Muscle layer of colon (tissue), 2 donors: ENCODE measurements at regions not wholly inside any gene's neighbourhood (a gene's known extent, or its start where the extent isn't known, plus 50 kb on each side); places are given as distances from the start of the nearest gene placed in this dataset.
A peak's percentile ranks its signal among the peaks of the same experiment; 100 is the strongest.

Experiments
- H3K27ac ChIP-seq: one replicate; pipeline ENCODE4 v1.7.0; 2013; ENCODE audit warnings: low read depth, mild to moderate bottlenecking, low read length, moderate library complexity
- H3K27me3 ChIP-seq, 2 donors: one replicate each; pipeline ENCODE4 v1.7.0; 2013; ENCODE audit warnings: low read length in 2 of 2, mild to moderate bottlenecking in 2 of 2; ENCODE audit not compliant: insufficient read depth in 2 of 2, control insufficient read depth in 1 of 2
- H3K36me3 ChIP-seq: one replicate; pipeline ENCODE4 v1.7.0; 2013; ENCODE audit warnings: mild to moderate bottlenecking, low read length; ENCODE audit not compliant: insufficient read depth
- H3K4me1 ChIP-seq: one replicate; pipeline ENCODE4 v1.7.0; 2013; ENCODE audit warnings: mild to moderate bottlenecking, low read length; ENCODE audit not compliant: insufficient read depth
- H3K4me3 ChIP-seq, 2 donors: one replicate each; pipeline ENCODE4 v1.7.0; 2013; ENCODE audit warnings: low read length in 2 of 2, low read depth in 1 of 2, mild to moderate bottlenecking in 1 of 2, moderate library complexity in 1 of 2
- H3K9ac ChIP-seq: one replicate; pipeline ENCODE4 v1.7.0; 2013; ENCODE audit warnings: low read length
- H3K9me3 ChIP-seq: one replicate; pipeline ENCODE4 v1.7.0; 2013; ENCODE audit warnings: mild to moderate bottlenecking, low read length
- donor health status: abdominal sarcoma.
- donor health status: Adenocarcinoma of cecum.

DNA sequence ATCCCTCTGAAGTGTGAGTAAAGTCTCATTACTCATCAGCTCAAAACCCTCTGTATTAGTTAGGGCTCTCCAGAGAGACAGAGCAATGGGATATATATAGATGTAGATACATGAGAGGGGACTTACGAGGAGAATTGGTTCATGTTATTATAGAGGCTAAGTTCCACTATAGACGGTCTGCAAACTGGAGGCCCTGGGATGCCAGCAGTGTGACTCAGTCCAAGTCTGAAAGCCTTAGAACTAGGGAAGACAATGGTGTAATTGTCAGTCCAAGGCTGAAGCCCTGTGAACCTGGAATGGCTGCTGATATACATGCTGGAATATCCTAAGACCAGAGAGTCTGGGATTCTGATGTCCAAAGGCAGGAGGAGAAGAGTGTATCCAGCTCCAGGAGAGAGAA, 57.3 kb upstream of the CEP83 start:
- no peak overlapping the region for H3K27ac ChIP-seq
- H3K36me3 ChIP-seq, result no peaks in the 10 kb centered on the region
- no peak overlapping the region for H3K4me3 ChIP-seq
- H3K4me1 ChIP-seq, result peaks cover 6% of the 10 kb centered on the region
- H3K9me3 ChIP-seq, result no peaks in the 10 kb centered on the region
- H3K27me3 ChIP-seq, result no peaks in the 10 kb centered on the region
- H3K9ac ChIP-seq, result no peak overlapping the region

DNA sequence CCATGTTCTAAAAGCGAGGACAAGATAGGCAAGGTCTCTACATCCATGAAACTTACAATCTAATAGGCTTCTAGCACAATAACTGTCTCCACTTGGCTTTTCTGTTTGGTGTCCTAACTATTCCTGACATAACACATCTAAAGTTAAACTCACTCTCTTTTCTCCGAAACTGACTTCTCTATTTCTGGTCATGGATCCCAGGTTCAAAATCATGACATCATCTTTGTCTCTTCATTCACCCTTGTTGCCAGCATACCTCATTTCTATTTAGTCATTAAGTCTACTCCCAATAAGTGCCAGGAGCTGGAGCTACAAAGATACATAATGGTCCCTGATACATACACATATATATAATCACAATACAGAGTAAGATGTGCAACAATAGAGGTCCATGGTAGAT, 53.9 kb upstream of the CEP83 start:
- Histone ChIP-seq H3K27me3 (no peaks in the 10 kb centered on the region), H3K9ac (no peak overlapping the region), H3K27ac (no peak overlapping the region), H3K4me3 (no peak overlapping the region), H3K4me1 (peaks cover 25% of the 10 kb centered on the region), H3K9me3 (no peaks in the 10 kb centered on the region), H3K36me3 (no peaks in the 10 kb centered on the region)

DNA sequence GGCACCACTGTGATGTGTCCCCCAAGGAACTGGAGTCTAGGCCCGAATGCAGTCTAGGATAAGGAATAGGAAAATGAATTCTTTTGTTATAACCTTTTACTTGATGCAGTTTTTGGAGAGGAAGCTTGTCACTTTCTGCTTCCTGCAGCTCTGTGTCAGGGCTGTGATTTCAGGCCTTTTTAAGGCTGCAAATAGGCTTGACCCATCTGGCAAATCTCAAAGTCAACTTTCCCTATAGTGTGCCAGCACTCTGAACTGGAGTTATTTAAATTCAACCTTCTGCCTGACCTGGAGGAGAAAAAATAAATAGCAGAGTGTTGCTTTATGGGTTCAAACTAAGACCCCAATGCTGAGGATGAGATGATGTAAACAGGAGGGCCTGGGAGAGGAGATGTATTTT, 51.8 kb upstream of the CEP83 start:
- Histone ChIP-seq H3K36me3 (no peaks in the 10 kb centered on the region), H3K27ac (peak overlapping the region; percentile 58), H3K4me3 (no peak overlapping the region), H3K4me1 (peaks cover 25% of the 10 kb centered on the region), H3K9ac (no peak overlapping the region), H3K9me3 (no peaks in the 10 kb centered on the region), H3K27me3 (no peaks in the 10 kb centered on the region)

DNA sequence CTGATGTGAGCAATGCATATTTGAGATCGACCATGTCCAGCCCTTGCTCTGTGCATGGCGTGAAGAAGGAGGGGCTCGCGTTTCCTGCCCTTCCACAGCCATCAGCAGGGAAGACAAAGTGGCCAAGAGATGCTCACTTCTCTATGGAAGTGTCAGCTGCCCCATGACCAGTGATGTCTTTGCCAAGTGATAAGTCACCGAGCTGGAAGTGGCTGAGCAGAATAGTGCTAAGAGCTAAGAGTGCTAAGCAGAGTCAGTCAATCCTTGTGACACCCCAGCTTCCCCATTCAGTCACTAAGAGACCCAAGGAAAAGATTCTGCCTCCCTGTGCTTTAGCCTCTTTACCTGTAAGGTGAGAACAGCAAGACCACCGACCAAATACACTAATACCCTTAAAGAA, 50.5 kb upstream of the CEP83 start:
- Histone ChIP-seq H3K27me3 (no peaks in the 10 kb centered on the region), H3K27ac (no peak overlapping the region), H3K4me1 (peaks cover 25% of the 10 kb centered on the region), H3K36me3 (no peaks in the 10 kb centered on the region), H3K9ac (no peak overlapping the region), H3K9me3 (no peaks in the 10 kb centered on the region), H3K4me3 (no peak overlapping the region)
